ENCODE measurements at regions not wholly inside any gene's neighbourhood (a gene's known extent, or its start where the extent isn't known, plus 50 kb on each side); places are given as distances from the start of the nearest gene placed in this dataset.
"Not testable (repeated sequence)": the region's sequence is repeated elsewhere in the genome, so short reads cannot be mapped to it uniquely, and the experiment has no call there.

GRCh38 chr12:82290415-82290814 is 67.8 kb downstream of the CCDC59 start:
- CTCF ChIA-PET: no interaction called here
- no peak for ATAC-seq
- no peak overlapping the region for H3K27ac Mint-ChIP-seq
- H3K9me3 Mint-ChIP-seq: no peaks in the 10 kb centered on the region
- no peaks in the 10 kb centered on the region for H3K4me1 Mint-ChIP-seq
- H3K36me3 Mint-ChIP-seq: no peaks in the 10 kb centered on the region
- no peak overlapping the region for H3K4me3 Mint-ChIP-seq
- H3K27me3 Mint-ChIP-seq (ENCODE audit: low read depth): no peaks in the 10 kb centered on the region
- POLR2A ChIA-PET: interaction anchor here (1.5 kb wide), 1 partner anchor 24 kb away, joined by 3 read pairs; no protein-coding TSS in a partner anchor
- TF ChIP-seq RELA (CRISPR knock-in tag; IDR thresholded peaks at IDR 0.05; ENCODE audit: borderline replicate concordance) (no peak), ELF4 (CRISPR knock-in tag; IDR thresholded peaks at IDR 0.05; ENCODE audit: low read depth) (no peak), ARID4B (CRISPR knock-in tag; IDR thresholded peaks at IDR 0.05; ENCODE audit: borderline replicate concordance) (no peak), ZNF263 (CRISPR knock-in tag; IDR thresholded peaks at IDR 0.05; ENCODE audit: low read depth) (no peak), SMAD4 (CRISPR knock-in tag; IDR thresholded peaks at IDR 0.05) (no peak), EMX1 (CRISPR knock-in tag; IDR thresholded peaks at IDR 0.05) (no peak), ZNF121 (CRISPR knock-in tag; IDR thresholded peaks at IDR 0.05) (no peak), FOXP1 (CRISPR knock-in tag; IDR thresholded peaks at IDR 0.05; ENCODE audit: borderline replicate concordance) (no peak)
- TF ChIP-seq, protein P1, sequence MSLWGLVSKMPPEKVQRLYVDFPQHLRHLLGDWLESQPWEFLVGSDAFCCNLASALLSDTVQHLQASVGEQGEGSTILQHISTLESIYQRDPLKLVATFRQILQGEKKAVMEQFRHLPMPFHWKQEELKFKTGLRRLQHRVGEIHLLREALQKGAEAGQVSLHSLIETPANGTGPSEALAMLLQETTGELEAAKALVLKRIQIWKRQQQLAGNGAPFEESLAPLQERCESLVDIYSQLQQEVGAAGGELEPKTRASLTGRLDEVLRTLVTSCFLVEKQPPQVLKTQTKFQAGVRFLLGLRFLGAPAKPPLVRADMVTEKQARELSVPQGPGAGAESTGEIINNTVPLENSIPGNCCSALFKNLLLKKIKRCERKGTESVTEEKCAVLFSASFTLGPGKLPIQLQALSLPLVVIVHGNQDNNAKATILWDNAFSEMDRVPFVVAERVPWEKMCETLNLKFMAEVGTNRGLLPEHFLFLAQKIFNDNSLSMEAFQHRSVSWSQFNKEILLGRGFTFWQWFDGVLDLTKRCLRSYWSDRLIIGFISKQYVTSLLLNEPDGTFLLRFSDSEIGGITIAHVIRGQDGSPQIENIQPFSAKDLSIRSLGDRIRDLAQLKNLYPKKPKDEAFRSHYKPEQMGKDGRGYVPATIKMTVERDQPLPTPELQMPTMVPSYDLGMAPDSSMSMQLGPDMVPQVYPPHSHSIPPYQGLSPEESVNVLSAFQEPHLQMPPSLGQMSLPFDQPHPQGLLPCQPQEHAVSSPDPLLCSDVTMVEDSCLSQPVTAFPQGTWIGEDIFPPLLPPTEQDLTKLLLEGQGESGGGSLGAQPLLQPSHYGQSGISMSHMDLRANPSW (CRISPR knock-in tag; conservative IDR thresholded peaks at IDR 0.05; ENCODE audit: low read depth): no peak
- no peak for DNase-seq (ENCODE audit: low spot score)

DNA sequence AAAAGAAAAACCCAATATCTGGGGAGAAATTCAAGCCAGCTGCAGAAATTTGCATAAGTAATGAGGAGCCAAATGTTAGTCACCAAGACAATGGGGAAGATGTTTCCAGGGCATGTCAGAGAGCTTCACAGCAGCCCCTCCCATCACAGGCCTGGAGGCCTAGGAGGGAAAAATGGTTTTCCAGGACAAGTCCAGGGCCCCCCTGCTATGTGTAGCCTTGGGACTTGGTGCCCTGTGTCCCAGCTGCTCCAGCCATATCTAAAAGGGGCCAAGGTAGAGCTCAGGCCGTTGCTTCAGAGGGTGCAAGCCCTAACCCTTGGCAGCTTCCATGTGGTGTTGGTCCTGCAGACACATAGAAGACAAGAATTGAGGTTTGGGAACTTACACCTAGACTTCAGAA is 76.9 kb downstream of the CCDC59 start:
- H3K27ac Mint-ChIP-seq; H3K4me3 Mint-ChIP-seq; CTCF ChIA-PET; H3K4me1 Mint-ChIP-seq; POLR2A ChIA-PET; H3K27me3 Mint-ChIP-seq (ENCODE audit: low read depth); ATAC-seq: not testable (repeated sequence)
- Mint-ChIP-seq H3K9me3 (peaks cover 33% of the 10 kb centered on the region), H3K36me3 (peaks cover 17% of the 10 kb centered on the region)
- peak; percentile 13 for DNase-seq (ENCODE audit: low spot score)

GRCh38 chr12:82279536-82280058 is 78.6 kb downstream of the CCDC59 start:
- Mint-ChIP-seq H3K27ac (no peak overlapping the region), H3K27me3 (ENCODE audit: low read depth) (no peaks in the 10 kb centered on the region; the same call in 1 of the 2 replicates), H3K4me3 (no peak overlapping the region), H3K9me3 (peaks cover 32% of the 10 kb centered on the region), H3K36me3 (peaks cover 17% of the 10 kb centered on the region), H3K4me1 (no peaks in the 10 kb centered on the region)
- no peak for ATAC-seq
- POLR2A ChIA-PET: no interaction called here
- DNase-seq (ENCODE audit: low spot score): no peak
- CTCF ChIA-PET: no interaction called here
- TF ChIP-seq IRF2 (CRISPR knock-in tag; IDR thresholded peaks at IDR 0.05; ENCODE audit: borderline replicate concordance, low read depth): no peak

- no peak overlapping the region for H3K4me3 Mint-ChIP-seq
- ChIA-PET CTCF (no interaction called here), POLR2A (no interaction called here)
- no peak for ATAC-seq
- H3K9me3 Mint-ChIP-seq: peaks cover 30% of the 10 kb centered on the region
- H3K27ac Mint-ChIP-seq: no peak overlapping the region
- no peaks in the 10 kb centered on the region for H3K4me1 Mint-ChIP-seq
- DNase-seq (ENCODE audit: low spot score): no peak
- no peaks in the 10 kb centered on the region; the same call in 1 of the 2 replicates for H3K27me3 Mint-ChIP-seq (ENCODE audit: low read depth)
- H3K36me3 Mint-ChIP-seq: peaks cover 17% of the 10 kb centered on the region
- TF ChIP-seq, protein P2, sequence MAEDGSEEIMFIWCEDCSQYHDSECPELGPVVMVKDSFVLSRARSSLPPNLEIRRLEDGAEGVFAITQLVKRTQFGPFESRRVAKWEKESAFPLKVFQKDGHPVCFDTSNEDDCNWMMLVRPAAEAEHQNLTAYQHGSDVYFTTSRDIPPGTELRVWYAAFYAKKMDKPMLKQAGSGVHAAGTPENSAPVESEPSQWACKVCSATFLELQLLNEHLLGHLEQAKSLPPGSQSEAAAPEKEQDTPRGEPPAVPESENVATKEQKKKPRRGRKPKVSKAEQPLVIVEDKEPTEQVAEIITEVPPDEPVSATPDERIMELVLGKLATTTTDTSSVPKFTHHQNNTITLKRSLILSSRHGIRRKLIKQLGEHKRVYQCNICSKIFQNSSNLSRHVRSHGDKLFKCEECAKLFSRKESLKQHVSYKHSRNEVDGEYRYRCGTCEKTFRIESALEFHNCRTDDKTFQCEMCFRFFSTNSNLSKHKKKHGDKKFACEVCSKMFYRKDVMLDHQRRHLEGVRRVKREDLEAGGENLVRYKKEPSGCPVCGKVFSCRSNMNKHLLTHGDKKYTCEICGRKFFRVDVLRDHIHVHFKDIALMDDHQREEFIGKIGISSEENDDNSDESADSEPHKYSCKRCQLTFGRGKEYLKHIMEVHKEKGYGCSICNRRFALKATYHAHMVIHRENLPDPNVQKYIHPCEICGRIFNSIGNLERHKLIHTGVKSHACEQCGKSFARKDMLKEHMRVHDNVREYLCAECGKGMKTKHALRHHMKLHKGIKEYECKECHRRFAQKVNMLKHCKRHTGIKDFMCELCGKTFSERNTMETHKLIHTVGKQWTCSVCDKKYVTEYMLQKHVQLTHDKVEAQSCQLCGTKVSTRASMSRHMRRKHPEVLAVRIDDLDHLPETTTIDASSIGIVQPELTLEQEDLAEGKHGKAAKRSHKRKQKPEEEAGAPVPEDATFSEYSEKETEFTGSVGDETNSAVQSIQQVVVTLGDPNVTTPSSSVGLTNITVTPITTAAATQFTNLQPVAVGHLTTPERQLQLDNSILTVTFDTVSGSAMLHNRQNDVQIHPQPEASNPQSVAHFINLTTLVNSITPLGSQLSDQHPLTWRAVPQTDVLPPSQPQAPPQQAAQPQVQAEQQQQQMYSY (CRISPR knock-in tag; IDR thresholded peaks at IDR 0.05): no peak
- TF ChIP-seq TCF7 (CRISPR knock-in tag; IDR thresholded peaks at IDR 0.05; ENCODE audit: low read depth) (no peak), FOXP1 (CRISPR knock-in tag; IDR thresholded peaks at IDR 0.05; ENCODE audit: borderline replicate concordance) (no peak), ZNF121 (CRISPR knock-in tag; IDR thresholded peaks at IDR 0.05) (no peak), ZNF512 (CRISPR knock-in tag; IDR thresholded peaks at IDR 0.05; ENCODE audit: borderline replicate concordance) (no peak), E2F5 (CRISPR knock-in tag; IDR thresholded peaks at IDR 0.05) (no peak), ELF4 (CRISPR knock-in tag; IDR thresholded peaks at IDR 0.05; ENCODE audit: low read depth) (no peak)
Observed at GRCh38 chr12:82277582-82277981, 80.6 kb downstream of the CCDC59 start.
